Caki2 (cell line): ENCODE measurements at regions not wholly inside any gene's neighbourhood (a gene's known extent, or its start where the extent isn't known, plus 50 kb on each side); places are given as distances from the start of the nearest gene placed in this dataset.

Experiments
- DNase-seq: peaks from one replicate; pipeline ENCODE4 v3.0.0-alpha.2; 2015; ENCODE audit warnings: low read depth
- in situ Hi-C: cut with HindIII; loops from 2 replicates; pipeline ENCODE4 v1.10.0; 2016; ENCODE audit warnings: low sequenced_read_pairs, low pct_unique_long_range_greater_than_20kb, mixed read lengths

DNA sequence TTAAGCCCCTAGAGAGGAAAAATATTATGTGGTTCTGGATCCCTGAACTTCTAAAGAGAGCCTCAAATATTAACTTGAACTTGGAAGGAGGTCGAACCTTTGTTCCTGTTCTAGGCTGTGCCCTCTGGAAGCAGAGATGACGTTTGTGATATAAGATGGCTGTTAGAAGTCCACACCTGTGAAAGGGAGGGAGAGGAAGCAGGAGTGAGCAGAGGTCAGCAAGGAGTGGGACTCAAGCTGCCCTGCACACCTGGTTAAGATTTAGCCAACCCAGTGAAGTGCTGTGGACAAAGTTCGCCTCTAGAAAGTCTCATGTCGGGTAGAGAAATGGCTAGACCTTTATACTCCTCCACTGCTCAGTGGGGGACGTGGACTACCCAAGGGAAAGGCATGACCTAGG lies 566.2 kb downstream of the MID1IP1 start:
- in situ Hi-C loops, result no loop called here
- no peak for DNase-seq

DNA sequence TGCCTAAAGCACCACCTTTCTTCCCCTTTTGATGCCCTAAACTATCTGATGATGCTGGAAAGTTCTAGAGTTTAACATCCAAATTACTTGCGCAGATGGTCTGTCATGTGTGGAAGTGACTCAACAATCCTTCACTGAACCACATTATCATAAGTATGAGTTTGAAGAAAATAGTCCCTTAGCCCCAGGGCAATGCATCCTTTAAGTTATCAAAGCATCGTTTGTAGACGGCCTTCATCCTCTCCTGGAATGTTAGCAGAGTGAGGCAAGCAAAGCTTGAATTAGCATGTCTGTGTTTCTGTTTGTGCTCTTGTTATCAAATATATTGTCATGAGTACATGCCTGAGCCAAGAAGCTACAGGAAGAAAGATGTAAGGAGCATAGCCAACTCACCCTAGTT lies 570.9 kb downstream of the MID1IP1 start:
- in situ Hi-C loops, result no loop called here
- DNase-seq, result no peak

DNA sequence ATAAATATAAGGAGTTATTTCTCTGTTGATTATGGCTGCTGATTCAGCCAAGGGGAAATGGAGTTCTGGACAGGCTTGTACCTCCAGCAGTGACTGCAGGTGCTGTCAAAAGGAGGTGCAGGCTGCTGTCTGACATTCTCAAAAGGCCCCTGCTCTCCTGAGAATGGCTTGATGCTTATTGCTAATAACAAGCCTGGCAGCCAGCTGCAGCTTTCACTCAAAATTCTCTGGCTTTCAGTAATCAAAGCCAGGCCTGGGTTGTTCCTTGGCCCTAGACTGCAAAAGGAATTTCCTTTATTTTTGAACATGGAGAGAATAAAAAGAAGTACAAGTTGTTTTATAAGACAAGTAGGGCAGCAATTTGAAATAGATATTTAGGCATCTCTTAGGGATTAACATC lies 575.9 kb downstream of the MID1IP1 start:
- in situ Hi-C loops, result no loop called here
- DNase-seq, result no peak

GRCh38 chrX:39377773-39378172 lies 576.5 kb downstream of the MID1IP1 start:
- in situ Hi-C loops, result no loop called here
- DNase-seq, result no peak

DNA sequence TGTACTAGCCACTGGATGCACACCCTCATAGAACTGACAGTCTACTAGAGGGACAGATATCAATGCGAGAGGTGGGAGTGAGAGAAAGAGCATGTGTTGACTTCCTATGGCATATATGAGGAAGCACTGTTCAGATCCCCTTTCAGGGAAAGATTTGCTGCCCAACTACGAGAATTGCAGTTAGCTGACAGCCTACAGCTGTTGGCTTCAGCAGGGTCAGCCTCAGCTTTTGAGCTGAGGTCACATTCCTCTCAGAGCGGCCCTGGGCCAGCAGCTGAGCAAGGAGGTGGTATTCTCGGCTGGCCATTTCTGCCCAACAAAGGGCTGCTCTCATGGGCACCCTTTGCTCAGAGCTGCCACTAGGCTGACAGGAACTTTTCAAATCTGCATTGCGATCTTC lies 580.2 kb downstream of the MID1IP1 start:
- in situ Hi-C loops, result no loop called here
- no peak for DNase-seq

DNA sequence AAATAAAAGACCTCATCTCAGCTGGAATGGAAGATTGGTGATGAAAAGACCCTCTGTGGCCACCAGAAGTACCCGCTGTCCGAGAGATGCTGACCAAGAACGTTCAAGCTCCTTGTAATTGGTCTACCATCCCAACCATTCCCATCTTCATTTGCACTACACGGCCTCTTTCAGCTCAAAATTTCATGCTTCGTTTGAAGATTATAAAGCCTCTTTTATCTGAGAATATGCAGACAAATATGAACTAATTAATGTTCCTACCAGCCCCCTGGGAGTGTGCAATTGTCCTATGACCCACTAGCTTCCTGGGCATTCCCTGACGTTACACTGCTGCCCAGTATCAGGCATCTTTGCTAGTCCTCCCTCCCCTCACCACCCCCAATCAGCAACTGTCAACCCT lies 583.7 kb downstream of the MID1IP1 start:
- DNase-seq, result no peak
- in situ Hi-C loops, result no loop called here

- in situ Hi-C loops, result no loop called here
- no peak for DNase-seq
Observed at GRCh38 chrX:39388730-39389129, 587.5 kb downstream of the MID1IP1 start.

- DNase-seq, result no peak
- in situ Hi-C loops, result no loop called here
Observed at GRCh38 chrX:39396358-39396995, 595.2 kb downstream of the MID1IP1 start.

- DNase-seq, result no peak
- in situ Hi-C loops, result no loop called here
Observed at GRCh38 chrX:39397561-39398199, 596.4 kb downstream of the MID1IP1 start.

- no peak for DNase-seq
- in situ Hi-C loops, result no loop called here
Observed at GRCh38 chrX:39398215-39398962, 597.1 kb downstream of the MID1IP1 start.

- DNase-seq, result no peak
- in situ Hi-C loops, result no loop called here
Observed at GRCh38 chrX:39398963-39399261, 597.7 kb downstream of the MID1IP1 start.

- in situ Hi-C loops, result no loop called here
- DNase-seq, result no peak
Observed at GRCh38 chrX:39399387-39399786, 598.1 kb downstream of the MID1IP1 start.

DNA sequence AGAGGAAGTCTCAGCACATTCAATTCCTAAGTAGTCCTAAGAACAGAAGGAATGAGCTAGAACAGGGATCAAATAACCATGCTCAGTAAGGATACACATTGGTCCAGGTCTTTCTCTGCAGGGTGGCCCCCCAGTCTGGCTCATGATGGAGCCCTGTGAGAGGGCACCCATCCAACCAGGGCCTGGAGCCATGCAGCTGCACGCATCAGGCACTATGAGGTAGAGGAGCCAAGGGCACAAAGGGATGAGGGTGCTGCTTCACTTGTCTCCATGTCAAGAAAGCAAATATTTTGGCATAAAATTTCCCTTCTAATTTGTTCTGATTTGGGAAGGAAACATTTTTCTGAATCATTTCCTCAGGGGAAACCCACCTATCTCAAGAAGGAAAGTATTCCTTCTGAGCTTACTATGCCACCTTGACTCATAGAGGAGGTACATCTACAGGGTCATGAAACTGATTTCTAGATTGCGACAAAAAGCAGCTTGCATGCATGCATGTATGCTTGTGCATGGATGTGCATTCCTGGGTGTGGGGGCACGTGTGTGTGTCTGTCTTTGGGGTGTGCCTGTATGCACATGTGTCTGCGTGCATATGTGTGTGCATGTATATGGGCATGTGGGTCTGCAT lies 600.3 kb downstream of the MID1IP1 start:
- DNase-seq, result no peak
- in situ Hi-C loops, result no loop called here

GRCh38 chrX:39402158-39402557 lies 600.9 kb downstream of the MID1IP1 start:
- in situ Hi-C loops, result no loop called here
- no peak for DNase-seq

GRCh38 chrX:39406799-39407198 lies 605.5 kb downstream of the MID1IP1 start:
- no peak for DNase-seq
- in situ Hi-C loops, result no loop called here

DNA sequence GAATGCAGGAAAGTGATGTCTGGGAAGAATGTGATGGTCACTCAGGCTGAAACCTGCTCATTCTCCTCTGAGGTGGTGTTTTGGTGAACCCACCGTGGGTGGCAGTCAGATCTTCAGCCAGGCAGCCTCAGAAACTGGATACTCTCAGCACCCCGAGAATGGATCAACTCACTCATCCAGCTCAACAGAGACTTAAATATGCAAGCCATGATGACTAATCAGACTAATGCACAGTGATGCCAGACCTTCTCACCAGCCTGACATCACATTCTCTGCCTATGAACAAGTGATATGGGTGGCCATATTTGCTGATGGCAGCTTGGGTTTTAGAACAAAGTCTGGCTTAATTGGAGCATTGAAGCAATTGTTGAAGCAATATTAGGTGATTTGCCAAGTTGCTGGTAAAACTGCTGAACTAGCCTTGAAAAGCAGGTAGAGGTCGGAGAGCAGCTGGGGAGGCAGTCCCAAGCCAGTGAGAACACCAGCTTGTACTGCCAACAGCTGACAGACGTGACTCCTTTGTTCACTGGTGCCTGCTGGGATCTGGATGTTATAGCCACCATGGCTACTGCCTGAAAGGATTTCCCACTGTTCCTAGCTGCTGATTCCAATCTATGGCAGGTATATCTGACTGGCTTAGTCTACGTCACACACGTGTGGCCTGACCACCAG lies 608.1 kb downstream of the MID1IP1 start:
- in situ Hi-C loops, result no loop called here
- DNase-seq, result no peak

- in situ Hi-C loops, result no loop called here
- DNase-seq, result no peak
Observed at GRCh38 chrX:39414290-39414854, 613.1 kb downstream of the MID1IP1 start.

- in situ Hi-C loops, result no loop called here
- DNase-seq, result no peak
Observed at GRCh38 chrX:39416547-39417260, 615.4 kb downstream of the MID1IP1 start.
